HepG2 (cell line): ENCODE measurements at regions not wholly inside any gene's neighbourhood (a gene's known extent, or its start where the extent isn't known, plus 50 kb on each side); places are given as distances from the start of the nearest gene placed in this dataset.

Experiments
- ATAC-seq: fragments of 200-7000 bp; cut with Tn5 transposase; 3 replicates; pipeline ENCODE4 v1.9.1; 2020; ENCODE audit warnings: mild to moderate bottlenecking, moderate library complexity
- BruUV-seq: library from RNA; stranded (reverse); fragments of 400-500 nt; replicated peaks from 2 replicates; lab custom pipeline; 2021; lab: Mats Ljungman, UMichigan
- CTCF ChIA-PET: fragments of 300-600 bp; formaldehyde crosslinking; extraction: SDS; loops from one replicate; lab custom pipeline; 2021; ENCODE audit warnings: low total read pairs, inconsistent platforms, low intra/inter-chr PET ratio; lab: Yijun Ruan, JAX
- POLR2A ChIA-PET: fragments of 350-600 bp; sonication (Branson Sonifier 250); formaldehyde crosslinking; loops from one replicate; lab custom pipeline; 2020; ENCODE audit warnings: antibody characterized with exemption, inconsistent platforms; lab: Yijun Ruan, JAX
- DNase-seq: peaks from one replicate; pipeline ENCODE4 v3.0.0-alpha.2; 2015; ENCODE audit warnings: low spot score
- FAIRE-seq: peaks from 3 replicates; lab custom pipeline; 2011; peaks lifted over from hg19 to GRCh38; lab: Jason Lieb, UNC
- H2AFZ ChIP-seq: one replicate; pipeline ENCODE4 v1.6.1; 2011; ENCODE audit warnings: low read length, inconsistent platforms
- H3K27ac ChIP-seq: fragments of 300-600 bp; 3 replicates; pipeline ENCODE4 v1.8.0; 2011; ENCODE audit warnings: mixed run types, mild to moderate bottlenecking, mixed read lengths, low read length, inconsistent platforms; ENCODE audit not compliant: insufficient read depth; ENCODE audit errors: extremely low read length
- H3K27me3 ChIP-seq, 2 experiments: fragments of 200-600 bp in 1 of 2; 2 replicates in 1 of 2; 3 replicates in 1 of 2; pipeline versions ENCODE4 v1.6.0 to v1.8.0; 2011; ENCODE audit warnings: low read length in 2 of 2, mild to moderate bottlenecking in 2 of 2, moderate library complexity in 2 of 2, inconsistent platforms in 1 of 2; ENCODE audit not compliant: insufficient read depth in 2 of 2, control insufficient read depth in 1 of 2
- H3K36me3 ChIP-seq, 2 experiments: fragments of 200-600 bp in 1 of 2; replicated peaks in 1 of 2; 2 replicates in 1 of 2; 3 replicates in 1 of 2; pipeline versions ENCODE4 v1.5.1 to v1.8.0; 2011; ENCODE audit warnings: low read length in 2 of 2, inconsistent platforms in 1 of 2; ENCODE audit not compliant: insufficient read depth in 2 of 2, control insufficient read depth in 1 of 2
- H3K4me1 ChIP-seq: 2 replicates; pipeline ENCODE4 v1.5.1; 2012; ENCODE audit warnings: low read length, inconsistent platforms; ENCODE audit not compliant: insufficient read depth
- H3K4me2 ChIP-seq: 2 replicates; pipeline ENCODE4 v1.6.0; 2011; ENCODE audit warnings: low read depth, low read length, inconsistent platforms
- H3K4me3 ChIP-seq, 3 experiments: fragments of 200-600 bp in 1 of 3; sonication (generic), shearing (Covaris generic) in 1 of 3; replicated peaks in 1 of 3; 2 replicates each; pipeline ENCODE4 v1.5.1; 2011 to 2016; ENCODE audit warnings: low read length in 3 of 3, inconsistent platforms in 2 of 3, low read depth in 2 of 3, mild to moderate bottlenecking in 2 of 3, control low read depth in 1 of 3, mixed read lengths in 1 of 3; ENCODE audit not compliant: insufficient read depth in 1 of 3
- H3K79me2 ChIP-seq: one replicate; pipeline ENCODE4 v1.6.1; 2011; ENCODE audit warnings: low read length, inconsistent platforms; ENCODE audit not compliant: insufficient read depth
- H3K9ac ChIP-seq: 2 replicates; pipeline ENCODE4 v1.6.0; 2011; ENCODE audit warnings: mild to moderate bottlenecking, low read depth, low read length, inconsistent platforms; ENCODE audit not compliant: insufficient read depth
- H3K9me3 ChIP-seq: 2 replicates; pipeline ENCODE4 v1.5.1; 2012; ENCODE audit warnings: mild to moderate bottlenecking, low read length
- H4K20me1 ChIP-seq: 2 replicates; pipeline ENCODE4 v1.6.0; 2011; ENCODE audit warnings: inconsistent platforms, mild to moderate bottlenecking, low read length, moderate library complexity; ENCODE audit not compliant: insufficient read depth
- HDAC1 ChIP-seq: sonication (generic); formaldehyde crosslinking; IDR thresholded peaks from 2 replicates; pipeline ENCODE4 v1.5.1; 2020; ENCODE audit warnings: mild to moderate bottlenecking, missing genetic modification reagents
- MAFK ChIP-seq, 2 experiments: IDR thresholded peaks in 1 of 2; conservative IDR thresholded peaks in 1 of 2; 2 replicates each; pipeline ENCODE4 v1.6.1; 2011; ENCODE audit warnings: improper control_type of control experiment in 2 of 2, low read length in 2 of 2
- STAT5B ChIP-seq: sonication (generic); formaldehyde crosslinking; IDR thresholded peaks from 2 replicates; pipeline ENCODE4 v1.4.0; 2020; ENCODE audit warnings: missing genetic modification reagents
- TOE1 ChIP-seq: sonication (generic); formaldehyde crosslinking; IDR thresholded peaks from 2 replicates; pipeline ENCODE4 v1.4.0; 2020; ENCODE audit warnings: mild to moderate bottlenecking, missing genetic modification reagents
- ZKSCAN5 ChIP-seq: sonication (generic); formaldehyde crosslinking; IDR thresholded peaks from 2 replicates; pipeline ENCODE4 v1.5.1; 2020; ENCODE audit warnings: mild to moderate bottlenecking, missing genetic modification reagents
- WGBS: methylation state at CpG from one replicate; pipeline ENCODE4 v1.1.6; 2017; ENCODE audit warnings: low lambda C conversion rate; 5-methylcytosine and 5-hydroxymethylcytosine counted together
- in situ Hi-C: cut with HindIII; loops from 2 replicates; pipeline ENCODE4 v1.10.0; 2017; ENCODE audit warnings: low pct_unique_long_range_greater_than_20kb; ENCODE audit not compliant: extremely low pct_ligation_motif_present
- intact Hi-C: fragments of 100-400 bp; cut with micrococcal nuclease; formaldehyde crosslinking; loops from one replicate; pipeline ENCODE4 v1.10.0; 2022; ENCODE audit not compliant: unreplicated experiment
- TF ChIP-seq, protein P1 (sequence below): sonication (generic); formaldehyde crosslinking; IDR thresholded peaks from 2 replicates; pipeline ENCODE4 v1.4.0; 2020; ENCODE audit warnings: mild to moderate bottlenecking, missing genetic modification reagents
- TF ChIP-seq, protein P2 (sequence below): sonication (generic); formaldehyde crosslinking; IDR thresholded peaks from 2 replicates; pipeline ENCODE4; 2020; ENCODE audit warnings: missing genetic modification reagents, mild to moderate bottlenecking, borderline replicate concordance

GRCh38 chr3:163717377-163717776, 1360.9 kb downstream of the SI start:
- Histone ChIP-seq H3K4me1 (no peaks in the 10 kb centered on the region), H3K4me2 (no peak overlapping the region), H3K9ac (no peak overlapping the region), H3K36me3 (no peaks in the 10 kb centered on the region), H4K20me1 (no peaks in the 10 kb centered on the region), H3K27ac (no peak overlapping the region), H3K79me2 (no peaks in the 10 kb centered on the region), H3K9me3 (no peaks in the 10 kb centered on the region), H3K27me3 (no peaks in the 10 kb centered on the region), H3K4me3 (no peak overlapping the region), H2AFZ (no peak overlapping the region)
- ChIA-PET CTCF (no interaction called here), POLR2A (no interaction called here)
- no peak for TF ChIP-seq ZKSCAN5
- peak in 1 of 2 experiments; percentile 51; a peak in 2 of 4 replicates for TF ChIP-seq MAFK (conservative IDR thresholded peaks at IDR 0.05 in 1 of 2, IDR thresholded peaks at IDR 0.05 in 1 of 2; ENCODE audit: low read length in 2 of 2)
- intact Hi-C loops = no loop called here
- DNase-seq = no peak
- in situ Hi-C loops = no loop called here
- no TSS peak for BruUV-seq
- no peak for ATAC-seq
- WGBS = 0% methylated on average over 4 of the region's 4 CpGs
- no peak for FAIRE-seq

DNA sequence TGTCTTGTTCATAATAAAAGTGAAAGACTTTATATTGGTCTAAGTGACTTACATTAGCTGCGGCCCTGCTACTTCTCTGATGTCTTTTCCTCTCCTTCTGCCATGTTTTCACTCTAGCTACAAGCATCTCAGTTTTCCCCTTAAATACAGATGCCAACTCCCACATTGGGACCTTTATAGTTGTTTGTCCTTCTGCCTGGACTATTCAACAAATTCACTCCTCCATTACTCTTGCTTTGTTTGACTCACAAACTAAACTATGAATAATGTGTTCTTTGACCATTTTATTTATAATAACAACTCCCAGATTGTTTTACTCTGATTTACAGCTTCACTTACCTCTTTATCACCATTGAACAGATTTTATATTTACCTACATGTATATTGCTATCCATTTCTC, 1369.9 kb downstream of the SI start:
- H3K36me3 ChIP-seq = no peaks in the 10 kb centered on the region
- no peak overlapping the region for H3K4me2 ChIP-seq
- 5% methylated on average over 1 of the region's 1 CpG for WGBS
- no TSS peak for BruUV-seq
- no peaks in the 10 kb centered on the region for H3K9me3 ChIP-seq
- no peaks in the 10 kb centered on the region for H3K4me1 ChIP-seq
- H4K20me1 ChIP-seq = no peaks in the 10 kb centered on the region
- H2AFZ ChIP-seq = no peak overlapping the region
- ChIA-PET CTCF (no interaction called here), POLR2A (no interaction called here)
- DNase-seq (no peak), FAIRE-seq (no peak), ATAC-seq (no peak)
- H3K27ac ChIP-seq = no peak overlapping the region
- intact Hi-C loops (no loop called here), in situ Hi-C loops (no loop called here)
- no peak overlapping the region for H3K9ac ChIP-seq
- no peak overlapping the region for H3K4me3 ChIP-seq
- no peaks in the 10 kb centered on the region for H3K79me2 ChIP-seq
- no peaks in the 10 kb centered on the region for H3K27me3 ChIP-seq
- TF ChIP-seq, protein P1, sequence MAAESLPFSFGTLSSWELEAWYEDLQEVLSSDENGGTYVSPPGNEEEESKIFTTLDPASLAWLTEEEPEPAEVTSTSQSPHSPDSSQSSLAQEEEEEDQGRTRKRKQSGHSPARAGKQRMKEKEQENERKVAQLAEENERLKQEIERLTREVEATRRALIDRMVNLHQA (CRISPR knock-in tag) = no peak
- TF ChIP-seq TOE1 (CRISPR knock-in tag) = no peak
- TF ChIP-seq, protein P2, sequence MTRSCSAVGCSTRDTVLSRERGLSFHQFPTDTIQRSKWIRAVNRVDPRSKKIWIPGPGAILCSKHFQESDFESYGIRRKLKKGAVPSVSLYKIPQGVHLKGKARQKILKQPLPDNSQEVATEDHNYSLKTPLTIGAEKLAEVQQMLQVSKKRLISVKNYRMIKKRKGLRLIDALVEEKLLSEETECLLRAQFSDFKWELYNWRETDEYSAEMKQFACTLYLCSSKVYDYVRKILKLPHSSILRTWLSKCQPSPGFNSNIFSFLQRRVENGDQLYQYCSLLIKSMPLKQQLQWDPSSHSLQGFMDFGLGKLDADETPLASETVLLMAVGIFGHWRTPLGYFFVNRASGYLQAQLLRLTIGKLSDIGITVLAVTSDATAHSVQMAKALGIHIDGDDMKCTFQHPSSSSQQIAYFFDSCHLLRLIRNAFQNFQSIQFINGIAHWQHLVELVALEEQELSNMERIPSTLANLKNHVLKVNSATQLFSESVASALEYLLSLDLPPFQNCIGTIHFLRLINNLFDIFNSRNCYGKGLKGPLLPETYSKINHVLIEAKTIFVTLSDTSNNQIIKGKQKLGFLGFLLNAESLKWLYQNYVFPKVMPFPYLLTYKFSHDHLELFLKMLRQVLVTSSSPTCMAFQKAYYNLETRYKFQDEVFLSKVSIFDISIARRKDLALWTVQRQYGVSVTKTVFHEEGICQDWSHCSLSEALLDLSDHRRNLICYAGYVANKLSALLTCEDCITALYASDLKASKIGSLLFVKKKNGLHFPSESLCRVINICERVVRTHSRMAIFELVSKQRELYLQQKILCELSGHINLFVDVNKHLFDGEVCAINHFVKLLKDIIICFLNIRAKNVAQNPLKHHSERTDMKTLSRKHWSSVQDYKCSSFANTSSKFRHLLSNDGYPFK (CRISPR knock-in tag) = no peak
- no peak for TF ChIP-seq HDAC1 (CRISPR knock-in tag)
- no peak for TF ChIP-seq STAT5B
